ENCODE measurements at regions not wholly inside any gene's neighbourhood (a gene's known extent, or its start where the extent isn't known, plus 50 kb on each side); places are given as distances from the start of the nearest gene placed in this dataset.

DNA sequence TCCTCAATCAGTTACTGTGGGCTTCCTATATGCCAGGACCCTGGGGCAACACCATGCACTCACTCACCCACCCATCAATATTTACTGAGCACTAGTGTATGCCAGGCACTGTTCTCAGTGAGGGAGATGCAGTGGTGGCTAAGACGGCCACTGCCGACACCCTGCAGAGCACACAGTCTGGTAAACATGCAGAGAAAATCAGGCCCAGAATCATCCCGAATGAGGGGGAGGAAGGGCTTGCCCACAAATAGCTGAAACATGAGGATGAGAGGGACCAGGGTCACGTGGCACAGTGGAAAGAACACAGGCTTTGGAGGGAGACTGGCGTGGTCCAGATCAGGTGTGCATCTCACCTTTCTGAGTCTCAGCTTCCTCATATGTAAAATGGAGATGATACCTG is 89.2 kb upstream of the IGSF21 start:
- Histone ChIP-seq H3K9me3 (ENCODE audit: control insufficient read depth, low read length) (no peaks in the 10 kb centered on the region), H3K9ac (ENCODE audit: extremely low read depth, low read length, poor library complexity, severe bottlenecking) (no peak overlapping the region), H3K4me3 (ENCODE audit: low read length) (no peak overlapping the region), H3K4me1 (ENCODE audit: control insufficient read depth, insufficient read depth, low read length) (no peaks in the 10 kb centered on the region), H3K27me3 (ENCODE audit: control insufficient read depth, insufficient read depth, low read length, poor library complexity, severe bottlenecking) (peaks cover 8% of the 10 kb centered on the region), H3K36me3 (ENCODE audit: control insufficient read depth, insufficient read depth, low read length) (no peaks in the 10 kb centered on the region), H3K27ac (ENCODE audit: low read depth, low read length) (no peak overlapping the region)
- Mint-ChIP-seq H3K4me1 (peaks cover 3% of the 10 kb centered on the region), H3K36me3 (ENCODE audit: low read depth) (no peaks in the 10 kb centered on the region), H3K9me3 (no peaks in the 10 kb centered on the region), H3K27ac (no peak overlapping the region), H3K27me3 (ENCODE audit: insufficient read depth) (peaks cover 29% of the 10 kb centered on the region), H3K4me3 (no peak overlapping the region)
- 79 to 83% methylated on average over 5 of the region's 5 CpGs for WGBS, 2 experiments (ENCODE audit: insufficient coverage in 1 of 2, insufficient read length in 1 of 2)
- no peak for DNase-seq
- TF ChIP-seq, protein P1, sequence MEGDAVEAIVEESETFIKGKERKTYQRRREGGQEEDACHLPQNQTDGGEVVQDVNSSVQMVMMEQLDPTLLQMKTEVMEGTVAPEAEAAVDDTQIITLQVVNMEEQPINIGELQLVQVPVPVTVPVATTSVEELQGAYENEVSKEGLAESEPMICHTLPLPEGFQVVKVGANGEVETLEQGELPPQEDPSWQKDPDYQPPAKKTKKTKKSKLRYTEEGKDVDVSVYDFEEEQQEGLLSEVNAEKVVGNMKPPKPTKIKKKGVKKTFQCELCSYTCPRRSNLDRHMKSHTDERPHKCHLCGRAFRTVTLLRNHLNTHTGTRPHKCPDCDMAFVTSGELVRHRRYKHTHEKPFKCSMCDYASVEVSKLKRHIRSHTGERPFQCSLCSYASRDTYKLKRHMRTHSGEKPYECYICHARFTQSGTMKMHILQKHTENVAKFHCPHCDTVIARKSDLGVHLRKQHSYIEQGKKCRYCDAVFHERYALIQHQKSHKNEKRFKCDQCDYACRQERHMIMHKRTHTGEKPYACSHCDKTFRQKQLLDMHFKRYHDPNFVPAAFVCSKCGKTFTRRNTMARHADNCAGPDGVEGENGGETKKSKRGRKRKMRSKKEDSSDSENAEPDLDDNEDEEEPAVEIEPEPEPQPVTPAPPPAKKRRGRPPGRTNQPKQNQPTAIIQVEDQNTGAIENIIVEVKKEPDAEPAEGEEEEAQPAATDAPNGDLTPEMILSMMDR (conservative IDR thresholded peaks at IDR 0.05), result no peak

- H3K9me3 Mint-ChIP-seq, result no peaks in the 10 kb centered on the region
- WGBS, 2 experiments (ENCODE audit: insufficient coverage in 1 of 2, insufficient read length in 1 of 2), result 73 to 85% methylated on average over 3 to 4 of the region's 7 CpGs
- H3K4me3 ChIP-seq (ENCODE audit: low read length), result no peak overlapping the region
- TF ChIP-seq, protein P1 (conservative IDR thresholded peaks at IDR 0.05), result no peak
- no peaks in the 10 kb centered on the region for H3K36me3 Mint-ChIP-seq (ENCODE audit: low read depth)
- peaks cover 3% of the 10 kb centered on the region for H3K4me1 Mint-ChIP-seq
- peaks cover 11% of the 10 kb centered on the region for H3K27me3 ChIP-seq (ENCODE audit: control insufficient read depth, insufficient read depth, low read length, poor library complexity, severe bottlenecking)
- peaks cover 34% of the 10 kb centered on the region for H3K27me3 Mint-ChIP-seq (ENCODE audit: insufficient read depth)
- no peak for DNase-seq
- H3K4me3 Mint-ChIP-seq, result no peak overlapping the region
- H3K27ac Mint-ChIP-seq, result no peak overlapping the region
- no peak overlapping the region for H3K9ac ChIP-seq (ENCODE audit: extremely low read depth, low read length, poor library complexity, severe bottlenecking)
- H3K36me3 ChIP-seq (ENCODE audit: control insufficient read depth, insufficient read depth, low read length), result no peaks in the 10 kb centered on the region
- H3K9me3 ChIP-seq (ENCODE audit: control insufficient read depth, low read length), result no peaks in the 10 kb centered on the region
- no peak overlapping the region for H3K27ac ChIP-seq (ENCODE audit: low read depth, low read length)
- H3K4me1 ChIP-seq (ENCODE audit: control insufficient read depth, insufficient read depth, low read length), result no peaks in the 10 kb centered on the region
Measured at GRCh38 chr1:18020021-18020817, 87.4 kb upstream of the IGSF21 start.

DNA sequence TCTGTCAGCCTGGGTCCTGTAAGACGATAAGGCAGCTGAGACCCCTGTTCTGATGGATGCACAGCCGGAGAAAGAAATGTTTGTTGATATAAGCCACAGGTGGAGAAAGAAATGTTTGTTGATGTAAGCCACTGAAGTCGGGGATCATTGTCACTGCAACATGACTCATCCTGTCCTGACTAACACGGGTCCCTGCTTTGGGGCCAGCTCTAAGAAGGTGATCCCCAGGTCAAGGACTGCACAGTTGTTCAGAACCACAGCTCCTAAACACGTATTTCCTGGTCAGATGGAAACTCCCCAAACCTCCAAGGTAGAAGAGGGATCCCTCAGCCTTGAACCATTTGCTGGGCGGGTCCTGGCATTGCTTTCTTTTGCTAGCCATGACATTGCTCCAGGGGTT is 86.4 kb upstream of the IGSF21 start:
- Mint-ChIP-seq H3K4me1 (peaks cover 3% of the 10 kb centered on the region), H3K4me3 (no peak overlapping the region), H3K27ac (no peak overlapping the region), H3K9me3 (no peaks in the 10 kb centered on the region), H3K36me3 (ENCODE audit: low read depth) (no peaks in the 10 kb centered on the region), H3K27me3 (ENCODE audit: insufficient read depth) (peaks cover 33% of the 10 kb centered on the region)
- 81 to 84% methylated on average over 5 to 6 of the region's 6 CpGs for WGBS, 2 experiments (ENCODE audit: insufficient coverage in 1 of 2, insufficient read length in 1 of 2)
- Histone ChIP-seq H3K36me3 (ENCODE audit: control insufficient read depth, insufficient read depth, low read length) (no peaks in the 10 kb centered on the region), H3K27ac (ENCODE audit: low read depth, low read length) (no peak overlapping the region), H3K4me1 (ENCODE audit: control insufficient read depth, insufficient read depth, low read length) (no peaks in the 10 kb centered on the region), H3K27me3 (ENCODE audit: control insufficient read depth, insufficient read depth, low read length, poor library complexity, severe bottlenecking) (peaks cover 20% of the 10 kb centered on the region), H3K9ac (ENCODE audit: extremely low read depth, low read length, poor library complexity, severe bottlenecking) (no peak overlapping the region), H3K4me3 (ENCODE audit: low read length) (no peak overlapping the region), H3K9me3 (ENCODE audit: control insufficient read depth, low read length) (no peaks in the 10 kb centered on the region)
- TF ChIP-seq, protein P1 (conservative IDR thresholded peaks at IDR 0.05), result no peak
- DNase-seq, result no peak

Measured in endodermal cell (in vitro differentiated cells).